BE2C (cell line): ENCODE measurements at regions not wholly inside any gene's neighbourhood (a gene's known extent, or its start where the extent isn't known, plus 50 kb on each side); places are given as distances from the start of the nearest gene placed in this dataset.

ENCODE experiments used
- DNase-seq: peaks from one replicate; pipeline ENCODE4 v3.0.0-alpha.2; 2020
- H3K27me3 ChIP-seq: fragments of 250-450 bp; sonication (Bioruptor Pico); 2 replicates; pipeline ENCODE4 v1.5.1; 2020; ENCODE audit warnings: mild to moderate bottlenecking
- H3K36me3 ChIP-seq: fragments of 250-450 bp; sonication (Bioruptor Pico); 2 replicates; pipeline ENCODE4 v1.5.1; 2020; ENCODE audit warnings: mild to moderate bottlenecking
- H3K4me1 ChIP-seq: fragments of 250-450 bp; sonication (Bioruptor Pico); 2 replicates; pipeline ENCODE4 v1.5.1; 2020
- H3K4me3 ChIP-seq: 2 replicates; pipeline ENCODE4 v1.5.1; 2011; ENCODE audit warnings: low read depth, low read length
- H3K9me3 ChIP-seq: fragments of 250-450 bp; sonication (Bioruptor Pico); 2 replicates; pipeline ENCODE4 v1.5.1; 2020
- CTCF ChIP-seq: IDR thresholded peaks from 2 replicates; pipeline ENCODE4 v1.5.1; 2012; ENCODE audit warnings: mild to moderate bottlenecking, low read depth, low read length

GRCh38 chr18:41731884-41732283, 223.2 kb upstream of the PIK3C3 start:
- Histone ChIP-seq H3K4me3 (no peak overlapping the region), H3K27me3 (no peaks in the 10 kb centered on the region), H3K9me3 (no peaks in the 10 kb centered on the region), H3K36me3 (no peaks in the 10 kb centered on the region), H3K4me1 (no peaks in the 10 kb centered on the region)
- DNase-seq, result no peak
- TF ChIP-seq CTCF, result no peak

- Histone ChIP-seq H3K27me3 (no peaks in the 10 kb centered on the region), H3K4me3 (no peak overlapping the region)
- no peak for TF ChIP-seq CTCF
These were observed 230.8 kb upstream of the PIK3C3 start for GRCh38 chr18:41724195-41724594.

GRCh38 chr18:41721103-41721790, 233.8 kb upstream of the PIK3C3 start:
- DNase-seq, result no peak
- no peaks in the 10 kb centered on the region for H3K4me1 ChIP-seq
- no peak for TF ChIP-seq CTCF
- no peaks in the 10 kb centered on the region for H3K27me3 ChIP-seq
- H3K4me3 ChIP-seq, result no peak overlapping the region
- H3K9me3 ChIP-seq, result no peaks in the 10 kb centered on the region
- H3K36me3 ChIP-seq, result no peaks in the 10 kb centered on the region

More at GRCh38 chr18:41724195-41724594, 230.8 kb upstream of the PIK3C3 start:
- DNase-seq, result no peak
- no peaks in the 10 kb centered on the region for H3K4me1 ChIP-seq
- no peaks in the 10 kb centered on the region for H3K36me3 ChIP-seq
- H3K9me3 ChIP-seq, result no peaks in the 10 kb centered on the region

GRCh38 chr18:41720226-41720625, 234.8 kb upstream of the PIK3C3 start:
- H3K4me1 ChIP-seq, result no peaks in the 10 kb centered on the region
- H3K27me3 ChIP-seq, result no peaks in the 10 kb centered on the region
- no peak overlapping the region for H3K4me3 ChIP-seq
- no peaks in the 10 kb centered on the region for H3K9me3 ChIP-seq
- H3K36me3 ChIP-seq, result no peaks in the 10 kb centered on the region
- no peak for DNase-seq
- no peak for TF ChIP-seq CTCF

- Histone ChIP-seq H3K36me3 (no peaks in the 10 kb centered on the region), H3K4me3 (no peak overlapping the region), H3K9me3 (no peaks in the 10 kb centered on the region), H3K4me1 (no peaks in the 10 kb centered on the region), H3K27me3 (no peaks in the 10 kb centered on the region)
- no peak for TF ChIP-seq CTCF
- no peak for DNase-seq
These were observed 235.2 kb upstream of the PIK3C3 start for GRCh38 chr18:41719808-41720207.

DNA sequence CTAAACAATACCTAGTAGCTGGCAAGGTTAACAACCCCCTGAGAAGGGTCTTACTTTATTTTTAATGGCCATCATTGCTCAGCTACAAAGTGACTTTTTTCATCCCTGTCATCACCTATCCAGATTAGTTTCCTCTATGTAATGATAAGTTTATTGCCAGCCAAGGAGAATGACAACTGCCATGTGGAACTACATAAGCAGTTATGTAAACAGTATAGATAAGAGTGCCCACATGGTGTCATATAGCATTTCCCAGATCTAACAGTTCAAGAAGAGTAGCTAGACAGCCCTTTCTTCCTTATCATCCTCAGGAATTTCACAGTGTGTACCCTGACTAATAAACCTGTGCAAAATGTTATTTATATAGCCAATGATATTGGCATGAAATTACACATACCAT, 240.2 kb upstream of the PIK3C3 start:
- TF ChIP-seq CTCF, result no peak
- H3K4me1 ChIP-seq, result no peaks in the 10 kb centered on the region
- no peaks in the 10 kb centered on the region for H3K9me3 ChIP-seq
- H3K27me3 ChIP-seq, result no peaks in the 10 kb centered on the region
- no peaks in the 10 kb centered on the region for H3K36me3 ChIP-seq
- DNase-seq, result no peak
- H3K4me3 ChIP-seq, result no peak overlapping the region
